22Rv1 (cell line): ENCODE measurements at regions not wholly inside any gene's neighbourhood (a gene's known extent, or its start where the extent isn't known, plus 50 kb on each side); places are given as distances from the start of the nearest gene placed in this dataset.

Experiments
- CTCF ChIP-seq: fragments of 450-650 bp; IDR thresholded peaks from 2 replicates; pipeline ENCODE4 v1.5.1; 2017; ENCODE audit warnings: mild to moderate bottlenecking
- ZFX ChIP-seq: fragments of 450-650 bp; IDR thresholded peaks from 2 replicates; pipeline ENCODE4 v1.6.1; 2017; ENCODE audit warnings: antibody characterized with exemption, borderline replicate concordance

DNA sequence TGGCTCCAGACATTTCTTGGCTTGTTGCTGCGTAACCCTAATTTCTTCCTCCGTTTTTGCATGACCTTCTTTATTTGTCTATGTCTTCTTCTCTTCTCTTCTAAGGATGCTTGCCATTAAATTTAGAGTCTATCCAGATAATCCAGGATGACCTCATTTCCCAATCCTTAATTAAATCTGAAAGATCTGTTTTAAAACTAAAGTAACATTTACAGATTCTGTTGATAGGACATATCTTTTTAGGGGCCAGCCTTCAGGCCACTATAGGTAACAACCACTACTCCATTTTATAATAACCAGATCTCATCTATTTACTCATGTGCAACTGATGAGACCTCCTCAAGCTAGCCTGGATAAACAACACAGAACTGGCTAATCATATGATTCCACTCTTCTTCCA, 490.5 kb upstream of the SLC10A2 start:
- no peak for TF ChIP-seq CTCF
- no peak for TF ChIP-seq ZFX
